Type B pancreatic cell (in vitro differentiated cells): ENCODE measurements at regions not wholly inside any gene's neighbourhood (a gene's known extent, or its start where the extent isn't known, plus 50 kb on each side); places are given as distances from the start of the nearest gene placed in this dataset.

Experiments used
- DNase-seq: peaks from one replicate; pipeline ENCODE4 v3.0.0; 2021; ENCODE audit warnings: mixed read lengths; ENCODE audit not compliant: unreplicated experiment; ENCODE audit errors: extremely low spot score
- H3K27ac Mint-ChIP-seq: 2 replicates; pipeline ENCODE4 v1.8.0; 2021; ENCODE audit warnings: mild to moderate bottlenecking, mixed read lengths
- H3K27me3 Mint-ChIP-seq: 2 replicates; pipeline ENCODE4 v1.8.0; 2021; ENCODE audit warnings: mixed read lengths
- H3K36me3 Mint-ChIP-seq: 2 replicates; pipeline ENCODE4 v1.8.0; 2021; ENCODE audit warnings: mixed read lengths
- H3K4me1 Mint-ChIP-seq: one replicate; pipeline ENCODE4 v1.8.0; 2021; ENCODE audit warnings: mixed read lengths; ENCODE audit not compliant: unreplicated experiment
- H3K4me3 Mint-ChIP-seq: 2 replicates; pipeline ENCODE4 v1.8.0; 2021; ENCODE audit warnings: mild to moderate bottlenecking, mixed read lengths
- H3K9me3 Mint-ChIP-seq: 2 replicates; pipeline ENCODE4 v1.8.0; 2021; ENCODE audit warnings: mixed read lengths
- TF ChIP-seq, protein P1 (sequence below): fragments of 200-600 bp; sonication (generic); conservative IDR thresholded peaks from 2 replicates; pipeline ENCODE4 v1.5.0; 2021; ENCODE audit warnings: antibody characterized with exemption, mild to moderate bottlenecking

DNA sequence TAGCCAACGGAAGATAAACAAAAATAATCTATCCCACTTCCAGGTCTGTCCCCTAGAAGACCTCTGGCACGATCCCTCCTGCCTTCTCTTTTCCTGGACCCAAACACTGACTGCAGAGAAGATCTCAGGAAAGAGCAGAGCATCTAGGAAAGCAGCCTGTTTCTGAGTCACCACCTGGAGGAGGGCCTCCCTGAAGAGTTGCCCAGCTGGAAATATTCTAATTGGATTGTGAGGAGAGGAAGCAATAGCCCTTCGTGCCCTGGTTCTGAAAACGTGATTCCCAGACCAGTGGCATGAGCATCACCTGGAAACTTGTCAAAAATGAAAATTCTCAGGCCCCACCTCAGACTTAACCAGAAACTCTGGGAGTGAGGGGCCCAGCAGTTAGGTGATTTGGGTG lies 411.1 kb downstream of the SETD4 start:
- Mint-ChIP-seq H3K27me3 (peaks cover 33% of the 10 kb centered on the region), H3K4me1 (no peaks in the 10 kb centered on the region), H3K36me3 (no peaks in the 10 kb centered on the region), H3K27ac (no peak overlapping the region), H3K9me3 (no peaks in the 10 kb centered on the region), H3K4me3 (no peak overlapping the region)
- TF ChIP-seq, protein P1, sequence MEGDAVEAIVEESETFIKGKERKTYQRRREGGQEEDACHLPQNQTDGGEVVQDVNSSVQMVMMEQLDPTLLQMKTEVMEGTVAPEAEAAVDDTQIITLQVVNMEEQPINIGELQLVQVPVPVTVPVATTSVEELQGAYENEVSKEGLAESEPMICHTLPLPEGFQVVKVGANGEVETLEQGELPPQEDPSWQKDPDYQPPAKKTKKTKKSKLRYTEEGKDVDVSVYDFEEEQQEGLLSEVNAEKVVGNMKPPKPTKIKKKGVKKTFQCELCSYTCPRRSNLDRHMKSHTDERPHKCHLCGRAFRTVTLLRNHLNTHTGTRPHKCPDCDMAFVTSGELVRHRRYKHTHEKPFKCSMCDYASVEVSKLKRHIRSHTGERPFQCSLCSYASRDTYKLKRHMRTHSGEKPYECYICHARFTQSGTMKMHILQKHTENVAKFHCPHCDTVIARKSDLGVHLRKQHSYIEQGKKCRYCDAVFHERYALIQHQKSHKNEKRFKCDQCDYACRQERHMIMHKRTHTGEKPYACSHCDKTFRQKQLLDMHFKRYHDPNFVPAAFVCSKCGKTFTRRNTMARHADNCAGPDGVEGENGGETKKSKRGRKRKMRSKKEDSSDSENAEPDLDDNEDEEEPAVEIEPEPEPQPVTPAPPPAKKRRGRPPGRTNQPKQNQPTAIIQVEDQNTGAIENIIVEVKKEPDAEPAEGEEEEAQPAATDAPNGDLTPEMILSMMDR: no peak
- no peak for DNase-seq

DNA sequence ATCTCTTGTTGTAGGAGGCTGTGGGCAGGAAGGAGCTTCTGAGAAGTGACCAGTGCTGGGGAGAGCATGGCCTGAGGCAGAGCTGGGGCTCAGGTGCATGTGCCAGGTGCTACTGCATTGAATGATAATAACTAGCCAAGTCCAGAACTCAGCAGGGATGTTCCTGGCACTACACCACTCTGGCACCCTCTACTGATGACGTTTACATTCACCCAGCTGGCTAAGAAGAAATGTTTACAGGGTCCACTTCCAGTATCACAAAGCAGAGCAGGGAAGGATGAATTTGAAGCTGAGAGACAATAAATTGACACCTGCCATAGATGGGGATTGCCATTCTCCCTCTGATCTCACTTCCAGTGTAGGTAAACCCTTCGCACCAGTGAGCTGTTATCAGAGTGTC lies 411.8 kb downstream of the SETD4 start:
- H3K27ac Mint-ChIP-seq: no peak overlapping the region
- no peaks in the 10 kb centered on the region for H3K9me3 Mint-ChIP-seq
- no peaks in the 10 kb centered on the region for H3K4me1 Mint-ChIP-seq
- no peaks in the 10 kb centered on the region for H3K36me3 Mint-ChIP-seq
- TF ChIP-seq, protein P1: no peak
- no peak overlapping the region for H3K4me3 Mint-ChIP-seq
- H3K27me3 Mint-ChIP-seq: peaks cover 33% of the 10 kb centered on the region
- no peak for DNase-seq

DNA sequence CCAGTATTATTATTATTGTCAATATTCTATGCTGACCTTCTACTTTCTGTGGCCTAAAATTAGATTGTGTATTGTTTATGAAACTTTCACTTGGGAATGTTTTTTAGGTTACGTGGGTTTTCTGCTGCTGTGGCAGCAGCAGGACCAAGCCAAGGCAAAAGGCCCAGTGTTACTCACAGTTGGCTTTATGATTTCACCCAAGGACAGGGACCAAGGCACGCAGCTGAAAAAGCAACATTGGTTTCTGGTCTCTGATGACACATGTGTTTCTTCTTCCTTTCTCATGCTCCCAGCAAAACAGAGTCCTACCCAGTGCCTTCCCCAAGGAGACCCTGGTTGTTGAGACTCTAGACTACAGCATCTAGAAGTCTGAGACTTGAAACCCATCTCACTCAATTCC lies 413.7 kb downstream of the SETD4 start:
- H3K36me3 Mint-ChIP-seq: no peaks in the 10 kb centered on the region
- no peak overlapping the region for H3K27ac Mint-ChIP-seq
- no peaks in the 10 kb centered on the region for H3K4me1 Mint-ChIP-seq
- DNase-seq: no peak
- H3K4me3 Mint-ChIP-seq: no peak overlapping the region
- TF ChIP-seq, protein P1: no peak
- no peaks in the 10 kb centered on the region for H3K9me3 Mint-ChIP-seq
- H3K27me3 Mint-ChIP-seq: peaks cover 35% of the 10 kb centered on the region

DNA sequence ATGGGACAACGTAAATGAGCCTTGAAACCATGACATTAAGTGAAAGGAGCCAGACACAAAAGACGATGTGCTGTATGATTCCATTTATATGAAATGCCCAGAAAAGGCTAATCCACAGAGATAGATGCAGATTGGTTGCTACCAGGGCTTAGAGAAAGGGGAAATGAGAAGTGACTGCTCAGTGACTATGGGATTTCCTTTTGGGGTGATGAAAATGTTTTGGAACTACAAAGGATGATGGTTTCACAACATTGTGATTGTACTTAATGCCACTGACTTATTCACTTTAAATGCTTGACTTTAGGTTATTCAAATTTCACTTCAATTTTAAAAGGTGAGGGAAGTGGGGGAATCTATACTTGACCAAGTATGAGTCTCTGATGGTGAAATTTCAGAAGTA lies 414.3 kb downstream of the SETD4 start:
- TF ChIP-seq, protein P1: no peak
- DNase-seq: no peak
- Mint-ChIP-seq H3K4me1 (no peaks in the 10 kb centered on the region), H3K27ac (no peak overlapping the region), H3K27me3 (peaks cover 32% of the 10 kb centered on the region), H3K9me3 (no peaks in the 10 kb centered on the region), H3K4me3 (no peak overlapping the region), H3K36me3 (no peaks in the 10 kb centered on the region)

DNA sequence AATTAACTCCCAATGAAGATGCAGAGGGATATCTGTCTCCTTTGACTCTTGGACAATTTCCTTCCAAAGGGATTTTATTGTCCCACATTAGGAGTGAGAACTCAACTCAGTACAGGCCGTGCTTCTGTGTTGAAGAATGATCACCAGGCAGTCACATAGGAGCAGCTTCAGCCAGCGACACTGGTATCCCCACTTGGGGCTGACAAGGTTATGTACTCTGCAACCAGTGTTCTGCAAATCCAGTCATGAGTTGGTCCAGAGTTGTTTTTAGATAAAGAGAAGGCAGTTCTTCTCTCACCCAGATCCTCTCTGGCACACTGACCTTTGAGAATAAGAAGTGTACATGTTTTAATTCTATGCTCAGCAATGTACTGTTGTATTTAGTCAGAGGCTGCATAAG lies 415.8 kb downstream of the SETD4 start:
- no peak for DNase-seq
- Mint-ChIP-seq H3K4me1 (no peaks in the 10 kb centered on the region), H3K27ac (no peak overlapping the region), H3K4me3 (no peak overlapping the region), H3K36me3 (no peaks in the 10 kb centered on the region), H3K9me3 (no peaks in the 10 kb centered on the region), H3K27me3 (peaks cover 37% of the 10 kb centered on the region)
- TF ChIP-seq, protein P1: no peak

DNA sequence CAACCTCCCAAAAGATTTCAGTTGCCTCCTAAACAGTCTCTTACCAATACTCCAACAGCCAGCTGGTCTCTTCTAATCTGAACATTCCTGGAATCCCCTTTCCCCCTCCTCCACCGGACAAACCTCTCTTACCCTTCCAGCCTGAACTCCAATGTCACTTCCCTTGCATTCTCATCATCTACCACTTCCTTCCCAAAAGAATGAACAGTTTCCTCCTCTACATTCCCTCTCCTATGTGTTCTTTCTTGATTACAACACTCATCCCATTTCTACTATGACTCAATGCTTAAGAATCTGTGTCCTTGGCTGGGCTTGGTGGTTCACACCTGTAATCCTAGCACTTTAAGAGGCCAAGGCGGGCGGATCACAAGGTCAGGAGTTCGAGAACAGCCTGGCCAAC lies 417.1 kb downstream of the SETD4 start:
- TF ChIP-seq, protein P1: no peak
- Mint-ChIP-seq H3K27ac (no peak overlapping the region), H3K4me3 (no peak overlapping the region), H3K9me3 (no peaks in the 10 kb centered on the region), H3K36me3 (no peaks in the 10 kb centered on the region), H3K27me3 (peaks cover 40% of the 10 kb centered on the region), H3K4me1 (no peaks in the 10 kb centered on the region)
- DNase-seq: no peak
